ENCODE measurements at regions not wholly inside any gene's neighbourhood (a gene's known extent, or its start where the extent isn't known, plus 50 kb on each side); places are given as distances from the start of the nearest gene placed in this dataset.

DNA sequence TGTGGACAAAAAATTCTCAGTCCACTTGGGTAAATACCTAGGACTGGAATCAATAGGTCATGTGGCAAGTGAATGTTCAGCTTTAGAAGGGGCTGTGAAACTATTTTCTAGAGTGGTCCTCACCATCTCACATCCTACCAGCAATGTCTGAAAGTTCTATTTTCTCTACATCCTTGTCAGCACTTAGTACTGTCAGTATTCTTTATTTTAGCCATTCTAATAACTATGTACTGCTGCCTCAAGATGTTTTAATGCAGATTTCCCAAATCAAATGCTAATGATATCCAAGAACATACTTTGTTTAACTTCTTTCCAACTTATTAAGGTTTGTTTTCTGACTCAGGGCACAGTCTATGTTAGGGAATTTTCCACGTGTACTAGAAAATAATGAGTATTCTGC, 317.0 kb downstream of the BRD1 start:
- in situ Hi-C loops (cut with HindIII; ENCODE audit: low sequenced_read_pairs) = no loop called here

DNA sequence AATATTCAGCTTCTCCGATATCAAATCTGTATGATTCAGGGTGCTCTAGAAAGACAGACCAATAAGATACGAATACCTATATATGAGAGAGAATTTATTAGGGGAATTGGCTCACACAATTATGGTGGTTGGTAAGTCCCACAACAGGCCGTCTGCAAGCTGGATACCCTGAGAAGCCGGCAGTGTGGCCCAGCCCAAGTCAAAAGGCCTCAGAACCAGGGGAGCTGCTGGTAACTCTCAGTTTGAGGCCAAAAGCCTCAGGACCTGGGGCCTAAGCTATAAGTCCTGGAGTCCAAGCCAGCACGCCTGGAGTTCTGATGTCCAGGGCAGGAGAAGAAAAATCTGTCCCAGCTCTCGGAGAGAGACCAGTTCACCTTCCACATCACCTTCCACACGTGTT, 318.7 kb downstream of the BRD1 start:
- in situ Hi-C loops (cut with HindIII; ENCODE audit: low sequenced_read_pairs) = no loop called here
- H3K4me3 ChIP-seq (ENCODE audit: low read depth, low read length) = no peak overlapping the region
- TF ChIP-seq, protein P1, sequence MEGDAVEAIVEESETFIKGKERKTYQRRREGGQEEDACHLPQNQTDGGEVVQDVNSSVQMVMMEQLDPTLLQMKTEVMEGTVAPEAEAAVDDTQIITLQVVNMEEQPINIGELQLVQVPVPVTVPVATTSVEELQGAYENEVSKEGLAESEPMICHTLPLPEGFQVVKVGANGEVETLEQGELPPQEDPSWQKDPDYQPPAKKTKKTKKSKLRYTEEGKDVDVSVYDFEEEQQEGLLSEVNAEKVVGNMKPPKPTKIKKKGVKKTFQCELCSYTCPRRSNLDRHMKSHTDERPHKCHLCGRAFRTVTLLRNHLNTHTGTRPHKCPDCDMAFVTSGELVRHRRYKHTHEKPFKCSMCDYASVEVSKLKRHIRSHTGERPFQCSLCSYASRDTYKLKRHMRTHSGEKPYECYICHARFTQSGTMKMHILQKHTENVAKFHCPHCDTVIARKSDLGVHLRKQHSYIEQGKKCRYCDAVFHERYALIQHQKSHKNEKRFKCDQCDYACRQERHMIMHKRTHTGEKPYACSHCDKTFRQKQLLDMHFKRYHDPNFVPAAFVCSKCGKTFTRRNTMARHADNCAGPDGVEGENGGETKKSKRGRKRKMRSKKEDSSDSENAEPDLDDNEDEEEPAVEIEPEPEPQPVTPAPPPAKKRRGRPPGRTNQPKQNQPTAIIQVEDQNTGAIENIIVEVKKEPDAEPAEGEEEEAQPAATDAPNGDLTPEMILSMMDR (IDR thresholded peaks at IDR 0.05; ENCODE audit: low read depth, low read length, missing control alignments) = no peak

More for the DNA sequence above, 317.0 kb downstream of the BRD1 start:
- TF ChIP-seq, protein P1 (IDR thresholded peaks at IDR 0.05; ENCODE audit: low read depth, low read length, missing control alignments) = no peak
- no peak overlapping the region for H3K4me3 ChIP-seq (ENCODE audit: low read depth, low read length)
- no peak for DNase-seq (ENCODE audit: low read depth)

DNA sequence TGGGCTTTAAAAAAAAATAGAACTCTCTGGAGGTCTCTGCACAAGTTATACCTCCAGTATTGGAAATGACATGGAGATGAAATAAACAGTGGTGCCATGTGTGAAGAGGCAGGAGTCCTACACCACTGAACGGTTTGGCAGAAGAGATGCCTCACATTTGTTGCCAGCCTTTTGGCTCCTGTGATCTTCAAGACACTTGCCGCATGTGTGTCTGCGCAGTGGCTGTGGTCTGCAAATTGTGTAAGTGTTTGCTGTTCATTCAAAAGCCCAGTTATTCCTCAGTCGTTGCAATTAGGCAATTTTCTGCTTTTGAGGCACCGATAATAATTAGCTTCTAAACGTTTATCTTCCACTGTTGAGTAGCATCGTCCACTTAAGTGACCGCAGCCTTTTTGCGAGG, 319.1 kb downstream of the BRD1 start:
- TF ChIP-seq, protein P1 (IDR thresholded peaks at IDR 0.05; ENCODE audit: low read depth, low read length, missing control alignments) = no peak
- in situ Hi-C loops (cut with HindIII; ENCODE audit: low sequenced_read_pairs) = no loop called here
- no peak overlapping the region for H3K4me3 ChIP-seq (ENCODE audit: low read depth, low read length)
- DNase-seq (ENCODE audit: low read depth) = no peak

More for the DNA sequence above, 318.7 kb downstream of the BRD1 start:
- DNase-seq (ENCODE audit: low read depth) = no peak

DNA sequence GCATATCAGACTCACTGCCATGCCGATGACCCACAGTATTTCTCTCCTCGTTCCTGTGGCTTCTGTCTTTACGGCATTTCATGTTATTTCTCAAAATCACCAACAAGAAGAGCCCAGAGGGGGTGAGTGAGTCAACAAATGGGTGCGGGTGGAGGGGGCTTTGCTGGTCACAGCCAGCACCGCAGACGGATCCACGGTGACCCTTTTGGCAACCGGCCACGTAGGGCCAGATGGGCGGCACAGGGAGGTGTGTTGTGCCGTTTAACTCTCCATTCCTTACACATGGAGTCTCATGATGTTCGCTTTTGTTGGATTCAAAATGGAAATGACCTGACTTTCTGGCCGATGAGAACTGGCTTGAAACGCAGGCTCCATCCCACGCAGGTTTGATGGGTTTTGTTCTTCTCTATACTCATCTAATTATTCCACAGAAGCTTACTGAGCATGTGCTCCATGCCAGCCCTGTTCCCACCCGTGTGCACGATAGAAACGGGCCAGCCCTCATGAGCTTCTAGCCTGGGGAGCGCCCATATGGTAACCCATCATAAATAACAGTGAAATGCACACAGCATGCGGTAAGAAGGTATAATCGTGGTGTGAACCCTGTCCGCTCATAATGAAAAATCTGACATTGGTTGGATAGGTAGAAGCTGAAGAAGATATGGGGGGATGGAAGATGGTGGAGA, 319.9 kb downstream of the BRD1 start:
- H3K4me3 ChIP-seq (ENCODE audit: low read depth, low read length) = no peak overlapping the region
- DNase-seq (ENCODE audit: low read depth) = no peak
- TF ChIP-seq, protein P1 (IDR thresholded peaks at IDR 0.05; ENCODE audit: low read depth, low read length, missing control alignments) = no peak
- in situ Hi-C loops (cut with HindIII; ENCODE audit: low sequenced_read_pairs) = no loop called here

DNA sequence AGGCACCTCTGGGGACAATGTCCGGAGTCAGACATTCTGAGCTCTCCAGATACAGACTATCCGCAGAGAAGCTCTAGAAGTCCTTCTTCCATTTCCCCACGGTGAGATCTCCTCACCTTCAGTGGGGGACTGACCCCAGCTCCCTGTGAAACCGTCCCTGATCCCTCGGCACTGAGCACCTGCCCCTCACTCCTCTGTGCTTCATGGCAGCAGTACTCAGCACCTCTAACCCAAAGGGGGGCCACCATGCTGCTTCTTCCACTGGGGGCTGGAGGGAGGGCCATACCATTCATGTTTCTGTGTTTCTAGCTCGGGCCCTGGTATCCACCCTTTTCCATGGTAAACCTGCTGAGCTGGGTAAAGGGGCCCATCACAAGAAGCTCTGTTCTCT, 321.7 kb downstream of the BRD1 start:
- DNase-seq (ENCODE audit: low read depth) = no peak
- TF ChIP-seq, protein P1 (IDR thresholded peaks at IDR 0.05; ENCODE audit: low read depth, low read length, missing control alignments) = no peak
- H3K4me3 ChIP-seq (ENCODE audit: low read depth, low read length) = no peak overlapping the region
- in situ Hi-C loops (cut with HindIII; ENCODE audit: low sequenced_read_pairs) = no loop called here

DNA sequence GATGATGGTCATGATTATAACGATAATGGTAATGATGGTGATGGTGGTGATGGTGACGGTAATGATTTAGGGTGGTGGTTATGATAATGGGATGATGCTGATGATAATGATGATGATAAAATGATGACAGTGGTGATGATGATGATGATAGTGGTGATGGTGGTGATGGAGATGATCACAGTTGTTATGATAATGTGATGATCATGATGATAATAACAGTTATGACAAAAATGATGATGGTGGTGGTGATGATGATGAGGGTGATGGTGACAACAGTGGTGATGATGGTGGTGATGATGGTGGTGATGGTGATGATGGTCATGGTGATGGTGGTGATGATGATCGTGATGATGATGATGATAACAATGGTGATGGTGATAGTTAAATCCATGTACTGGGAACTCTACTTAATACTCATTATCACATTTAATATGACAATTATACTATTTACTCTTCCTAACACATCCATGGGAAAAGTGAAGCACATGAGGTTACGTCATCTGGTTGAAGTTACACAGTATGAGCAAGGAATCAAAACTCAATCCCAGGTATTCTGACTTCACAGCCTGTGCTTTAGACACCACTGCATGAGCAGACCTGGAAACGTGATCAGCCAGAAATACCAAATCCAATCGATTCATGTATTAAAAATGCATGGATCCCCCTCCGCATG, 322.2 kb downstream of the BRD1 start:
- in situ Hi-C loops (cut with HindIII; ENCODE audit: low sequenced_read_pairs) = no loop called here
- DNase-seq (ENCODE audit: low read depth) = no peak
- TF ChIP-seq, protein P1 (IDR thresholded peaks at IDR 0.05; ENCODE audit: low read depth, low read length, missing control alignments) = no peak
- H3K4me3 ChIP-seq (ENCODE audit: low read depth, low read length) = no peak overlapping the region
